ENCODE measurements at regions not wholly inside any gene's neighbourhood (a gene's known extent, or its start where the extent isn't known, plus 50 kb on each side); places are given as distances from the start of the nearest gene placed in this dataset.

DNA sequence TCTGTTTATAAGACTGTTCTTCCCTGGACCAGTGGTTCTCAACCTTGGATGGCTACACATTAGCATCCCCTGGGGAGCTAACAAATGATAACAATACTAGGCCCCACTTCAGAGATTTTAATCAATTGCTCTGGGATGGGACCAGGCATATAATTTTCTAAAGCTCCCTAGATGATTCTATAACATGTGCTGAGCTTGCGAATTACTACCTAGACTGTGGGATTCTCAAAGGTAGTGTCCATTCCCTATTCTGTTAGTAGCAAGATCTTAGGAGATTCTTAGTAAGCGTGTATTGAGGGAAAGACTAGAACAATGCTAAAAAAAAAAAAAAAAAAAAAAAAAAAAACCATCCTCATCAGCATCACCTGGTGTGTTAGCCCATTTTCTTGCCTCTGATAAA is 412.0 kb upstream of the CDH5 start:
- Histone ChIP-seq H3K9me3 (ENCODE audit: control insufficient read depth, low read length) (no peaks in the 10 kb centered on the region), H3K27me3 (ENCODE audit: control insufficient read depth, insufficient read depth, low read length, poor library complexity, severe bottlenecking) (no peaks in the 10 kb centered on the region), H3K27ac (ENCODE audit: low read depth, low read length) (no peak overlapping the region), H3K9ac (ENCODE audit: extremely low read depth, low read length, poor library complexity, severe bottlenecking) (no peak overlapping the region), H3K4me3 (ENCODE audit: low read length) (no peak overlapping the region), H3K36me3 (ENCODE audit: control insufficient read depth, insufficient read depth, low read length) (no peaks in the 10 kb centered on the region), H3K4me1 (ENCODE audit: control insufficient read depth, insufficient read depth, low read length) (peaks cover 15% of the 10 kb centered on the region)
- Mint-ChIP-seq H3K27me3 (ENCODE audit: insufficient read depth) (peaks cover 1% of the 10 kb centered on the region), H3K4me1 (peaks cover 25% of the 10 kb centered on the region), H3K27ac (no peak overlapping the region), H3K36me3 (ENCODE audit: low read depth) (no peaks in the 10 kb centered on the region), H3K4me3 (no peak overlapping the region), H3K9me3 (no peaks in the 10 kb centered on the region)
- DNase-seq: no peak
- WGBS, 2 experiments (ENCODE audit: insufficient coverage in 1 of 2, insufficient read length in 1 of 2): 95 to 100% methylated on average over 1 of the region's 2 CpGs
- TF ChIP-seq CTCF (conservative IDR thresholded peaks at IDR 0.05): no peak

DNA sequence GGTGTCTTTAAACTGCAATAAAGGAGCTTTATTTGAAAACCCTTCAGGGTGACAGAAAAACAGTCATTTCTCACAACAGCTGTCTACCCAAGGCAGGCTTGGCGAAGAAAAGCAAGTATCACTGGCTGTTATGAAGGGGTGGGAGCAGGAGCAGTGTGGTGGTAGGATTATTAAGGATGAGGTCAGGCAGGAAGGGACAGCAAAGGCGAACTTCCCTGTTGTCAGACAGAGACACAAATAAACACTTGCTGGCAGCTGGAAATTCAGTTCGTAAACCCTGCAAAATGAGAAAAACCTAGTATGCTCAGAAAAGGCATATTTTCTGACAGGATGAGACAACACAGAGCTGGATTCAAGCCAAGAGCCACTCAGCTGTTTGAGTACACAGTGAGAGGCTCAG is 416.3 kb upstream of the CDH5 start:
- DNase-seq: no peak
- Mint-ChIP-seq H3K27me3 (ENCODE audit: insufficient read depth) (peaks cover 1% of the 10 kb centered on the region), H3K36me3 (ENCODE audit: low read depth) (no peaks in the 10 kb centered on the region), H3K4me1 (peaks cover under 1% of the 10 kb centered on the region), H3K27ac (no peak overlapping the region), H3K4me3 (no peak overlapping the region), H3K9me3 (no peaks in the 10 kb centered on the region)
- whole genome bisulfite sequencing, 2 experiments (ENCODE audit: insufficient coverage in 1 of 2, insufficient read length in 1 of 2): 89 to 97% methylated on average over 2 to 3 of the region's 3 CpGs
- Histone ChIP-seq H3K36me3 (ENCODE audit: control insufficient read depth, insufficient read depth, low read length) (no peaks in the 10 kb centered on the region), H3K9me3 (ENCODE audit: control insufficient read depth, low read length) (no peaks in the 10 kb centered on the region), H3K9ac (ENCODE audit: extremely low read depth, low read length, poor library complexity, severe bottlenecking) (no peak overlapping the region), H3K27me3 (ENCODE audit: control insufficient read depth, insufficient read depth, low read length, poor library complexity, severe bottlenecking) (no peaks in the 10 kb centered on the region), H3K4me3 (ENCODE audit: low read length) (no peak overlapping the region), H3K27ac (ENCODE audit: low read depth, low read length) (no peak overlapping the region), H3K4me1 (ENCODE audit: control insufficient read depth, insufficient read depth, low read length) (no peaks in the 10 kb centered on the region)
- no peak for TF ChIP-seq CTCF (conservative IDR thresholded peaks at IDR 0.05)

GRCh38 chr16:65948361-65948760 is 418.1 kb upstream of the CDH5 start:
- H3K36me3 ChIP-seq (ENCODE audit: control insufficient read depth, insufficient read depth, low read length): no peaks in the 10 kb centered on the region
- no peak overlapping the region for H3K4me3 ChIP-seq (ENCODE audit: low read length)
- Mint-ChIP-seq H3K4me1 (no peaks in the 10 kb centered on the region), H3K9me3 (no peaks in the 10 kb centered on the region), H3K4me3 (no peak overlapping the region), H3K27ac (no peak overlapping the region), H3K27me3 (ENCODE audit: insufficient read depth) (peaks cover 1% of the 10 kb centered on the region), H3K36me3 (ENCODE audit: low read depth) (no peaks in the 10 kb centered on the region)
- no peaks in the 10 kb centered on the region for H3K4me1 ChIP-seq (ENCODE audit: control insufficient read depth, insufficient read depth, low read length)
- DNase-seq: no peak
- H3K27me3 ChIP-seq (ENCODE audit: control insufficient read depth, insufficient read depth, low read length, poor library complexity, severe bottlenecking): no peaks in the 10 kb centered on the region
- no peak overlapping the region for H3K9ac ChIP-seq (ENCODE audit: extremely low read depth, low read length, poor library complexity, severe bottlenecking)
- 92 to 94% methylated on average over 7 to 9 of the region's 9 CpGs for WGBS, 2 experiments (ENCODE audit: insufficient coverage in 1 of 2, insufficient read length in 1 of 2)
- no peak for TF ChIP-seq CTCF (conservative IDR thresholded peaks at IDR 0.05)
- H3K27ac ChIP-seq (ENCODE audit: low read depth, low read length): no peak overlapping the region
- H3K9me3 ChIP-seq (ENCODE audit: control insufficient read depth, low read length): no peaks in the 10 kb centered on the region

Data from endodermal cell (in vitro differentiated cells).